ENCODE measurements at regions not wholly inside any gene's neighbourhood (a gene's known extent, or its start where the extent isn't known, plus 50 kb on each side); places are given as distances from the start of the nearest gene placed in this dataset.

DNA sequence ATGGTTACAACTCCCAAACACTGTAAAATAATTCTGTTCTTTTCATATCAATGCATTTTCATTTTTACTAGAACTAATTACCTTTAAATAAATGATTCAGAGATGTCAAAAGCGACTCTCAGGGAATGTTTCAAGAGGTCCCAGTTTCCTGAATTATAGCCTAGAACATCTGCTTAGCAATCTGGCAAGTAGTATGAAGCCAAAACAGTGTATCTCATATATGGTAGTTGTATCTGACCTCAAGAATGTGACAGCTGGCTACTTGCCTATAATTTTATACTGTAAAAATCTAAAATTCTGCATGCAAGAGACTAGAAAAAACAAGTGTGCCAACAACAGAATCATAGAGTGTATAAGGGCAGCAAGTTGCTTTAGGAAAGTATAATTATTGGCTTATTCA lies 187.7 kb upstream of the POU5F2 start:
- DNase-seq (ENCODE audit: low spot score): no peak

DNA sequence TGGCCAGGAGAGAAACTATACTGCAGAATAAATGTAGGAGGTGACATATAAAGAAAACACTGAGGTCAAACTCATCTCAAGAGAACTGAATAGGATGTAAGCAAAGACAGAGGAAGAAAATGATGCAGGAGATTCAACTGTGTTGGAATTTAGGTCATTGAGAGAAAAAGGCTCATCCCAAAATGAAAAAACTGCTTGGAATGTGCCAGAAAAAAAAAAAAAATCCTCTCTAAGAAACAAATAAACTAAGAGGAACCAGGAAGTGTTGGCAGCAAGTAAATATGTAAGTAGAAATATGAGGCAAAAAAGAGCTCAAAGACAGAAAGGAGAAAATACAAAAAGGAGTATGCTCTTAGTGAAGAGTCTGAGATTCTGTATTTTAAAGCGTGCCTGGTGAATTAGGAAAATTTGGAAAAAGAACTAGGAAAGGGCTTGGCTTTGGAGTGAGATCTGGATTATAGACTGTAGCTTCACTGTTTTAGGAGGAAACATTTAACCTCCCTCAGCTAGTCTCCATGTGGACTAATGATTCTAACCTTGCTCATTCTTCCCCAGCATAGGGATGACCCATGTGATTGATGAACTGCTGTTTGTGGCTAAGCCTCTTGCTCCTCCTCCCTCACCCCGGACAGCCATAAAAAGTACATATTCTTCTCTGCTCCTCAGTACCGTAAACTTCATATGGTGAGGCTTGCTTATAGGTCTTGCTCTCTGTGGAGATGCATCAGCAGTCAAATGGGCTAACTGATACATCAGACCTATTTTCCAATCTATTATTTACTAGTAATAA lies 185.6 kb upstream of the POU5F2 start:
- DNase-seq (ENCODE audit: low spot score): no peak

DNA sequence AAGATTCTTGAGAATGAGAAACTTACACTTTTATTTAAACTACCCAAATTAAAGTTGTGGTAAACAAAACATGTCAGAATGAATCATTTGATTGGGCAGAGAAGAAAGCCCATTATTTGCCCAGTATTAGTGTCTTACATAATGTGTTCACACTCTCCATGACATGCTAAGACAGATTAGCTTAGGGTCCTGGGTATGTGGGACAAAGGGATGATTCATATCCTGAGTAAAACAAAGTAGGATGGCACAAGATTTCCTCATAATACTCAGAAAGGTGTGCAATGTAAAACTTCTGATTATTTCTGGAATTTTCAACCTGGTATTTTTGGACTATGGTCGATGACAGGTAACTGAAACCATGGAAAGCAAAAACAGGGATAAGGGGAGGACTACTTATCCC lies 183.9 kb upstream of the POU5F2 start:
- DNase-seq (ENCODE audit: low spot score): no peak

GRCh38 chr5:93924628-93925027 lies 183.2 kb upstream of the POU5F2 start:
- DNase-seq (ENCODE audit: low spot score): no peak

DNA sequence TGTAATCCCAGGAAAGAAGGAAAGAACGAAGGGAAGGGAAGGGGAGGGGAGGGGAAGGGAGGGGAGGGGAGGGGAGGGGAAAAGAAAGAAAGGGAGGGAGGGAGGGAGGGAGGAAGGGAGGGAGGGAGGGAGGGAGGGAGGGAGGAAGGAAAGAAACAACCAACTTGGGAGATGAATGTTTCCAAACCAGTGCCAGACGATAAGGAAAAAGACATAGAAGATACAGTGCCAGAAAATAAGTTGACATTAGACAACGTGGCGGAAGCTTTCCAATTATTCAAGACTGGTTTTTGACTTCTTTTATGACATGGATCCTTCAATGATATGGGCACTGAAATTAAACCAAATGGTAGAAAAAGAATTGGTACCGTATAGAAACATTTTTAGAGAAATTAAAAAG lies 181.2 kb upstream of the POU5F2 start:
- no peak for DNase-seq (ENCODE audit: low spot score)

DNA sequence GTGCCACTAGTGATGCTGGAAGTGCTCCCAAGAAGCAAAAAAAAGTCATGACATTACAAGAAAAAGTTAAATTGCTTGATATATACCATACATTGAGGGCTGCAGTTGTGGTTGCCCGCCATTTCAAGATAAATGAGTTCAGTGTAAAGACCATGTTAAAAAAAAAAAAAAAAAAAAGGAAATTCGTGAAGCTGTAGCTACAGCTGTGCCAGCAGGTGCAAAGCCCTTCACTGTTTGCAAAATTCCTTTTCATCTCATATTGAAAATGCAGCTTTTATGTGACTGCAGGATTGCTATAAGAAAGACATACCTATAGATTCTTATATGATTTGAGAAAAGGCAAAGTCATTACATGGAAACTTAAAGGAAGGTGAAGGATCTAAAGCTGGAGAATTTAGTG lies 179.6 kb upstream of the POU5F2 start:
- no peak for DNase-seq (ENCODE audit: low spot score)

- DNase-seq (ENCODE audit: low spot score): no peak
Measured at GRCh38 chr5:93916872-93917271, 175.5 kb upstream of the POU5F2 start.

- peak; percentile 48 for DNase-seq (ENCODE audit: low spot score)
Measured at GRCh38 chr5:93915142-93915553, 173.7 kb upstream of the POU5F2 start.

DNA sequence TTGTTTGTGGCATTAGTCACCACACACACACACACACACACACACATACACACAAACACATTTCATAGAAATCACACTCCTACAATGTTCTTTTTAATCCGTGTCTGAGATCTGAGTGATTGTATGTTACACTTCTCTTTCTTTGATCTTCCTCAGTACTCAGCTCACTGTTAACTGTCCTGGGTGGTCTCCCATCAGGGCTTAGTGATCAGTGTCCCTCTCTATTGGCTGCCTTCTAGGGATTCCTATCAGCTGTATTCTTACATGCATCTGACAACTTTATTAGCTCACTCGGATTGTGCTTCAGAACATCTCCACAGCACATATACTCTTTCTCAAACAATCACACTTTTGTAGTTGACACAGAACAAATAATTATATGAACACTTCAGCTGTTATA lies 170.2 kb upstream of the POU5F2 start:
- DNase-seq (ENCODE audit: low spot score): no peak

GRCh38 chr5:93909356-93909755 lies 168.0 kb upstream of the POU5F2 start:
- DNase-seq (ENCODE audit: low spot score): no peak

- no peak for DNase-seq (ENCODE audit: low spot score)
Measured at GRCh38 chr5:93904917-93905316, 163.5 kb upstream of the POU5F2 start.

GRCh38 chr5:93902288-93902687 lies 160.9 kb upstream of the POU5F2 start:
- no peak for DNase-seq (ENCODE audit: low spot score)

DNA sequence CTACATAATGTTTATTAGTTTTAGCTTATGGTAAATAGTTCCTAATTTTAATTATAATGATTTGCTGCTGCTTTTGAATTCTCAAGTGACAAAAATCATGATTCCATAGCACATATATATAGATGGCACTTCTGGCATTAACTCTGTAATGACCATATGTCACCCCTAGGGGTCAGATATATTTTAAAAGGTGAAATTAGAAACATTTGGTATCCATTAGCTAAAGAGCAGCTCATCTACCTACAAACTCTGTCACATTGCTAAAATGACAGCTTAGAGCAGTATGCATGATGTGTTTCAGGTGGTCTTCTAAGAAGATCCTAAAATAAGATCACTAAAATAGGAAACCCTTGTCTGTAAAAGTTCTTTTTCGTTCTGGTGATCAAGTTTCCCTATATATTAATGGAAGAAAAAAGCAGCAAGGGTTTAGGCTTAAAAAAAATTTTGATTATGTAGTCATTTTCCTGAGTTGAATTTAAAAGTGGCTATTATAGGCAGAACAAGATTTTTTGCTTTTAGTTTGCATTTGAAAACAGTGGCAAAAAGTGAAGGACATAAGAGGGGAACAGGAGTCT lies 157.7 kb upstream of the POU5F2 start:
- DNase-seq (ENCODE audit: low spot score): peak; percentile 5

- DNase-seq (ENCODE audit: low spot score): peak; percentile 9
Measured at GRCh38 chr5:93894601-93895354, 153.4 kb upstream of the POU5F2 start.

- no peak for DNase-seq (ENCODE audit: low spot score)
Measured at GRCh38 chr5:93893075-93893474, 151.7 kb upstream of the POU5F2 start.

- no peak for DNase-seq (ENCODE audit: low spot score)
Measured at GRCh38 chr5:93892481-93892880, 151.1 kb upstream of the POU5F2 start.

- no peak for DNase-seq (ENCODE audit: low spot score)
Measured at GRCh38 chr5:93891491-93892480, 150.4 kb upstream of the POU5F2 start.

DNA sequence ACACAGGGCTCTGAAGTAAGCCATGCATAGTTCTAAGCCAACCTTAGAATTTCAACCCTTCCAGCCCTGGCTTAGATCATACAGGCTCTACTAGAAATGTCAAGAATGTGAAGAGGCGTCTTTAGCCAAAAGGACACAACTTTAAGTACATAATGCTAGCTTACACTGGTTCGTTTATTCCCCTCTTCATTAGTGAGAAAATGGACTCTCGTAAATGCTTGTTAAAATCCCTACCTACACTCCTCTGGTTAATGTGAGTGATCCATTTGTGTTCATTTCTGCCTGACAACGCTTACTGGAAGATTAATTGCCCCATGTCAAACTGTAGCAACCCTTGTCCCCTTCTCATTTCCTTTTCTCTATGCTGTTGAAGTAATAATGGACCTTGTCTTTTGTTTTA lies 149.3 kb upstream of the POU5F2 start:
- DNase-seq (ENCODE audit: low spot score): no peak

GRCh38 chr5:93887678-93888077 lies 146.3 kb upstream of the POU5F2 start:
- DNase-seq (ENCODE audit: low spot score): no peak

GRCh38 chr5:93886917-93887361 lies 145.5 kb upstream of the POU5F2 start:
- peak; percentile 4 for DNase-seq (ENCODE audit: low spot score)

DNA sequence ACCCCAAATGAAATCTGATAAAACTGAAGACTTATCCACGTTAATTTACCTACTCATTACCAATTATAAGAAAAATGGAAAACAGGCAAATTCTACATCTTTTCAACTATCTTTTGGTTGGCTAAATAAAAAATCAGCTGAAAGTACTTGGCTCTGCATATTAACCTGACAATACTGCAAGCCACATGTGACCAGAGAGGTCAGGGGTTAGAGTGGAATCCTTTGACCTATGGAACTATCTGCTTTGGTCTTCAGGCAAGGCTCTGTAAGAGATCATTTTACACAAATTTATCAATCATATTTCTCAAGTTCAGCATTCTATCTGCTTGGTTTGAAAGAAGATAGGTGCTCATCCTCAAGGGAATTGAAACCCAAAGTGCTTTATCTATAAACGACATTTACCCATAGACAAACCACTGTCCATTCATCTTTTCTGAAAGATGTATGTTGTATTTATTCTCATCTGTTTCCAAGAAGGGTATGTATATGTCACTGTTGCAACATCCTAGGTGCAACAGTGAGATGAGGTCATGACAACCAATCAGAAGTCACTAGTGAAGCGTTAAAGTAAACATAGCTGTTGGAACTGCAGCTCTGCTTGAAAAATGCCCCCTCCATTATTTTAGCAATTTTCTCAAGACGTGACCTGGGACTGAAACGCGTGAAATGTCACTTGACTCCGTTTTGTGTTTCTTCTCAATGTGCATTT lies 144.9 kb upstream of the POU5F2 start:
- DNase-seq (ENCODE audit: low spot score): no peak
